Neural cell (in vitro differentiated cells): ENCODE measurements at regions not wholly inside any gene's neighbourhood (a gene's known extent, or its start where the extent isn't known, plus 50 kb on each side); places are given as distances from the start of the nearest gene placed in this dataset.

Experiments
- H2AFZ ChIP-seq: fragments of 200-600, 300-800 bp; sonication (generic), shearing (Covaris generic); 2 replicates; pipeline ENCODE4 v1.6.0; 2014; ENCODE audit warnings: low read depth, mild to moderate bottlenecking, antibody characterized with exemption, low read length, moderate library complexity
- H3F3A ChIP-seq: fragments of 200-600 bp; shearing (Covaris generic); 2 replicates; pipeline ENCODE4 v1.6.1; 2016; ENCODE audit warnings: mild to moderate bottlenecking, moderate library complexity, mixed read lengths, antibody characterized with exemption, low read length; ENCODE audit not compliant: insufficient read depth, poor library complexity, severe bottlenecking
- H3K27ac ChIP-seq: fragments of 200-600, 300-800 bp; sonication (generic), shearing (Covaris generic); 2 replicates; pipeline ENCODE4 v1.5.1; 2014; ENCODE audit warnings: mild to moderate bottlenecking, low read length, moderate library complexity
- H3K27me3 ChIP-seq: fragments of 300-800, 200-600 bp; sonication (generic), shearing (Covaris generic); 2 replicates; pipeline ENCODE4 v1.6.0; 2014; ENCODE audit warnings: mild to moderate bottlenecking, low read depth, low read length, moderate library complexity; ENCODE audit not compliant: insufficient read depth
- H3K36me3 ChIP-seq: fragments of 300-800, 200-600 bp; sonication (generic), shearing (Covaris generic); 2 replicates; pipeline ENCODE4 v1.5.1; 2014; ENCODE audit warnings: mild to moderate bottlenecking, antibody characterized with exemption, low read length, moderate library complexity; ENCODE audit not compliant: insufficient read depth
- H3K4me2 ChIP-seq: fragments of 300-800, 200-600 bp; sonication (generic), shearing (Covaris generic); 2 replicates; pipeline ENCODE4 v1.6.0; 2014; ENCODE audit warnings: mild to moderate bottlenecking, low read length
- H3K4me3 ChIP-seq: fragments of 300-800, 200-600 bp; sonication (generic), shearing (Covaris generic); 2 replicates; pipeline ENCODE4 v1.5.1; 2014; ENCODE audit warnings: mild to moderate bottlenecking, low read length, moderate library complexity
- H3K79me2 ChIP-seq: fragments of 200-600 bp; shearing (Covaris generic); replicated peaks from 2 replicates; pipeline ENCODE4 v1.6.0; 2014; ENCODE audit warnings: mild to moderate bottlenecking, low read length, moderate library complexity; ENCODE audit not compliant: insufficient read depth
- H3K9ac ChIP-seq: fragments of 300-800, 200-600 bp; sonication (generic), shearing (Covaris generic); 2 replicates; pipeline ENCODE4 v1.6.1; 2016; ENCODE audit warnings: mild to moderate bottlenecking, low read length, mixed read lengths
- H3K9me2 ChIP-seq: fragments of 200-600 bp; shearing (Covaris generic); 2 replicates; pipeline ENCODE4 v1.6.1; 2016; ENCODE audit warnings: mild to moderate bottlenecking, low read length, mixed read lengths; ENCODE audit not compliant: insufficient read depth
- H3K9me3 ChIP-seq: fragments of 200-600, 300-800 bp; sonication (generic), shearing (Covaris generic); 2 replicates; pipeline ENCODE4 v1.6.1; 2016; ENCODE audit warnings: mild to moderate bottlenecking, mixed run types, low read length, moderate library complexity, mixed read lengths
- H4K20me1 ChIP-seq: fragments of 200-600 bp; shearing (Covaris generic); 2 replicates; pipeline ENCODE4 v1.6.1; 2016; ENCODE audit warnings: mild to moderate bottlenecking, mixed run types; ENCODE audit not compliant: insufficient read depth
- EP300 ChIP-seq: fragments of 450-650 bp; conservative IDR thresholded peaks from 2 replicates; pipeline ENCODE4 v1.6.1; 2014; ENCODE audit warnings: antibody characterized with exemption, mild to moderate bottlenecking, moderate library complexity; ENCODE audit not compliant: poor library complexity, severe bottlenecking
- EZH2 ChIP-seq: fragments of 200-600, 300-800 bp; shearing (Covaris generic), sonication (generic); IDR thresholded peaks from 2 replicates; pipeline ENCODE4 v1.6.1; 2014; ENCODE audit warnings: antibody characterized with exemption, low read length, borderline replicate concordance, mild to moderate bottlenecking; ENCODE audit not compliant: insufficient read depth, poor library complexity, severe bottlenecking
- MXI1 ChIP-seq: fragments of 450-650 bp; conservative IDR thresholded peaks from 2 replicates; pipeline ENCODE4 v1.6.1; 2014; ENCODE audit warnings: antibody characterized with exemption, mild to moderate bottlenecking; ENCODE audit not compliant: poor library complexity, severe bottlenecking
- POLR2AphosphoS5 ChIP-seq: IDR thresholded peaks from 2 replicates; pipeline ENCODE4 v1.6.1; 2012
- RAD21 ChIP-seq: fragments of 450-650 bp; conservative IDR thresholded peaks from 2 replicates; pipeline ENCODE4 v1.6.1; 2014; ENCODE audit warnings: antibody characterized with exemption, mild to moderate bottlenecking, moderate library complexity
- SMC3 ChIP-seq: fragments of 450-650 bp; conservative IDR thresholded peaks from 2 replicates; pipeline ENCODE4 v1.6.1; 2014; ENCODE audit warnings: antibody characterized with exemption, mild to moderate bottlenecking, moderate library complexity; ENCODE audit not compliant: poor library complexity
- TAF1 ChIP-seq: IDR thresholded peaks from 2 replicates; pipeline ENCODE4 v1.6.1; 2012; ENCODE audit warnings: low read depth
- TF ChIP-seq, protein P1 (sequence below): IDR thresholded peaks from 2 replicates; pipeline ENCODE4 v1.6.1; 2012; ENCODE audit warnings: borderline replicate concordance
- TF ChIP-seq, protein P2 (sequence below): fragments of 450-650 bp; IDR thresholded peaks from 2 replicates; pipeline ENCODE4 v1.5.1; 2014; ENCODE audit warnings: antibody characterized with exemption, mild to moderate bottlenecking, moderate library complexity; ENCODE audit not compliant: poor library complexity, severe bottlenecking

DNA sequence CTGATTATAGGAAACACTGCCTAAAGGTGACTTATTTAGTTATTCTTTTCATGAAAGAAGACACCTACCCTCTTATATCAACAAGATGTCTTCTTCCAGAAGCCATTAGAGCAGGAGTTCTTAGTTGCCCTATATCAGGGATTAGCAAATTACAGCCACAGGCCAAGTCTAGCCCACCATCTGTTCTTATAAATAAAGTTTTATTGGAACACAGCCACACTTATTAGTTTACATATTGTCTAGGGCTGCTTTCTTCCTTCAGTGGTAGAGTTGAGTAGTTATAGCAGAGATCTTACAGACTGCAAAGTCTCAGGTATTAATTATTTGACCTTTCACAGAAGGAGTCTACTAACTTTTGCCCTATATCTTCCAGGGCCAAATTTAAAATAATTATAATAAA, 157.2 kb upstream of the NOCT start:
- Histone ChIP-seq H3K27me3 (no peaks in the 10 kb centered on the region), H2AFZ (no peak overlapping the region), H3K9me3 (no peaks in the 10 kb centered on the region), H4K20me1 (no peaks in the 10 kb centered on the region), H3K9me2 (no peaks in the 10 kb centered on the region), H3K9ac (no peak overlapping the region), H3K27ac (no peak overlapping the region), H3K36me3 (no peaks in the 10 kb centered on the region), H3K79me2 (no peaks in the 10 kb centered on the region), H3F3A (no peaks in the 10 kb centered on the region), H3K4me2 (no peak overlapping the region), H3K4me3 (no peak overlapping the region)
- TF ChIP-seq EZH2 (no peak), RAD21 (no peak), TAF1 (no peak), MXI1 (no peak), EP300 (no peak), SMC3 (no peak), POLR2AphosphoS5 (no peak)
- TF ChIP-seq, protein P1, sequence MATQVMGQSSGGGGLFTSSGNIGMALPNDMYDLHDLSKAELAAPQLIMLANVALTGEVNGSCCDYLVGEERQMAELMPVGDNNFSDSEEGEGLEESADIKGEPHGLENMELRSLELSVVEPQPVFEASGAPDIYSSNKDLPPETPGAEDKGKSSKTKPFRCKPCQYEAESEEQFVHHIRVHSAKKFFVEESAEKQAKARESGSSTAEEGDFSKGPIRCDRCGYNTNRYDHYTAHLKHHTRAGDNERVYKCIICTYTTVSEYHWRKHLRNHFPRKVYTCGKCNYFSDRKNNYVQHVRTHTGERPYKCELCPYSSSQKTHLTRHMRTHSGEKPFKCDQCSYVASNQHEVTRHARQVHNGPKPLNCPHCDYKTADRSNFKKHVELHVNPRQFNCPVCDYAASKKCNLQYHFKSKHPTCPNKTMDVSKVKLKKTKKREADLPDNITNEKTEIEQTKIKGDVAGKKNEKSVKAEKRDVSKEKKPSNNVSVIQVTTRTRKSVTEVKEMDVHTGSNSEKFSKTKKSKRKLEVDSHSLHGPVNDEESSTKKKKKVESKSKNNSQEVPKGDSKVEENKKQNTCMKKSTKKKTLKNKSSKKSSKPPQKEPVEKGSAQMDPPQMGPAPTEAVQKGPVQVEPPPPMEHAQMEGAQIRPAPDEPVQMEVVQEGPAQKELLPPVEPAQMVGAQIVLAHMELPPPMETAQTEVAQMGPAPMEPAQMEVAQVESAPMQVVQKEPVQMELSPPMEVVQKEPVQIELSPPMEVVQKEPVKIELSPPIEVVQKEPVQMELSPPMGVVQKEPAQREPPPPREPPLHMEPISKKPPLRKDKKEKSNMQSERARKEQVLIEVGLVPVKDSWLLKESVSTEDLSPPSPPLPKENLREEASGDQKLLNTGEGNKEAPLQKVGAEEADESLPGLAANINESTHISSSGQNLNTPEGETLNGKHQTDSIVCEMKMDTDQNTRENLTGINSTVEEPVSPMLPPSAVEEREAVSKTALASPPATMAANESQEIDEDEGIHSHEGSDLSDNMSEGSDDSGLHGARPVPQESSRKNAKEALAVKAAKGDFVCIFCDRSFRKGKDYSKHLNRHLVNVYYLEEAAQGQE, result no peak
- TF ChIP-seq, protein P2, sequence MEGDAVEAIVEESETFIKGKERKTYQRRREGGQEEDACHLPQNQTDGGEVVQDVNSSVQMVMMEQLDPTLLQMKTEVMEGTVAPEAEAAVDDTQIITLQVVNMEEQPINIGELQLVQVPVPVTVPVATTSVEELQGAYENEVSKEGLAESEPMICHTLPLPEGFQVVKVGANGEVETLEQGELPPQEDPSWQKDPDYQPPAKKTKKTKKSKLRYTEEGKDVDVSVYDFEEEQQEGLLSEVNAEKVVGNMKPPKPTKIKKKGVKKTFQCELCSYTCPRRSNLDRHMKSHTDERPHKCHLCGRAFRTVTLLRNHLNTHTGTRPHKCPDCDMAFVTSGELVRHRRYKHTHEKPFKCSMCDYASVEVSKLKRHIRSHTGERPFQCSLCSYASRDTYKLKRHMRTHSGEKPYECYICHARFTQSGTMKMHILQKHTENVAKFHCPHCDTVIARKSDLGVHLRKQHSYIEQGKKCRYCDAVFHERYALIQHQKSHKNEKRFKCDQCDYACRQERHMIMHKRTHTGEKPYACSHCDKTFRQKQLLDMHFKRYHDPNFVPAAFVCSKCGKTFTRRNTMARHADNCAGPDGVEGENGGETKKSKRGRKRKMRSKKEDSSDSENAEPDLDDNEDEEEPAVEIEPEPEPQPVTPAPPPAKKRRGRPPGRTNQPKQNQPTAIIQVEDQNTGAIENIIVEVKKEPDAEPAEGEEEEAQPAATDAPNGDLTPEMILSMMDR, result no peak

DNA sequence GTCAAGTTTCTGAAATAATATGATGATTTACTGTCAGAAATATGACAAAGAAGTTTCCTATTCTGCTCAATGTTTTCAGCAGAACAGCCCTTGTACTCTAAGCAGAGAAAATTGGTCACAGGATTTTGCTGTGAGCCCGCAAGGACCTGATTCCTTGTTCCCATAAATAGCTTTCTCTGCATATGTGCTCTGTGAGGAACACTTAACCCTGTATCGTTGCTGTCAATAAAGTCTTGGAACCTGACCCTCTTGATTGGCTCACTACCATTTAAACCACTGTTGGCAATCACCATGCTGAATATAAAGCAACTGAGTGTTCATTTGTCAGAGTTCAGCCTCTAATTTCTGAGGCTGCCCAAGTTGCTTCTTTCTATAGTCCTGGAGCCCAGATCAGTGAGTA, 158.2 kb upstream of the NOCT start:
- H3K79me2 ChIP-seq, result no peaks in the 10 kb centered on the region
- H3K27me3 ChIP-seq, result no peaks in the 10 kb centered on the region
- no peaks in the 10 kb centered on the region for H3F3A ChIP-seq
- H3K9me3 ChIP-seq, result no peaks in the 10 kb centered on the region
- no peak overlapping the region for H3K4me3 ChIP-seq
- no peaks in the 10 kb centered on the region for H4K20me1 ChIP-seq
- no peak overlapping the region for H3K4me2 ChIP-seq
- H3K9me2 ChIP-seq, result no peaks in the 10 kb centered on the region
- H2AFZ ChIP-seq, result no peak overlapping the region
- H3K27ac ChIP-seq, result no peak overlapping the region
- TF ChIP-seq RAD21 (no peak), EP300 (peak; percentile 23), TAF1 (no peak)
- H3K9ac ChIP-seq, result no peak overlapping the region
- H3K36me3 ChIP-seq, result no peaks in the 10 kb centered on the region

DNA sequence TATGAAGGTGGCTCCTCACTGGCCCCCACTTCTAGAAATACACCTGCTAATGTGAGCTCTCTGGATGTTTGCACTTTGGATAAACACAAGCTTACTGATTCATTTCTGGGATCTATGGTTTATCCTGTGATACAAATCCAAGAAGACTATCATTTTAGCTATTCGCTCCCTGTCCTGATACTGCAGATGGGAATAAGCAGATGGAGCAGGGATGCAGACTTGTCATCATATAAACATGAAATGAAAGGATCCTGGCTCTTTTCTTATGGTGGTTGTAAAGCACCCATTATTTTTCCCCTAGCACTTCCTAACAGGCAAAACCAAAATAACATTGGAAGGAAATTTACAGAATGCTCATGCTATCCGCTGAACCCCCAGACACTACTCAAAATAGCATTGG, 162.9 kb upstream of the NOCT start:
- Histone ChIP-seq H4K20me1 (no peaks in the 10 kb centered on the region), H3F3A (no peaks in the 10 kb centered on the region), H3K4me3 (peak overlapping the region; percentile 64), H3K79me2 (no peaks in the 10 kb centered on the region), H3K27me3 (no peaks in the 10 kb centered on the region), H3K36me3 (no peaks in the 10 kb centered on the region), H3K9me2 (no peaks in the 10 kb centered on the region), H3K4me2 (peak overlapping the region; percentile 85), H3K9me3 (no peaks in the 10 kb centered on the region), H3K27ac (peak overlapping the region; percentile 69), H2AFZ (no peak overlapping the region), H3K9ac (peak overlapping the region; percentile 51)
- TF ChIP-seq MXI1 (no peak), RAD21 (no peak), SMC3 (no peak), TAF1 (no peak)
- TF ChIP-seq, protein P2, result no peak
- TF ChIP-seq, protein P1, result no peak
